Esophagus squamous epithelium (tissue), 4 donors: ENCODE measurements at regions not wholly inside any gene's neighbourhood (a gene's known extent, or its start where the extent isn't known, plus 50 kb on each side); places are given as distances from the start of the nearest gene placed in this dataset.

ENCODE experiments used
- CTCF ChIP-seq, 6 experiments: fragments of 450-650 bp in 4 of 6; fragments of 200-600 bp in 2 of 6; sonication (generic) in 2 of 6; IDR thresholded peaks; one replicate each; pipeline ENCODE4 v1.5.1; 2016 to 2019; ENCODE audit warnings: antibody characterized with exemption in 6 of 6, mild to moderate bottlenecking in 4 of 6, moderate library complexity in 4 of 6
- POLR2A ChIP-seq, 4 donors: fragments of 450-650 bp; IDR thresholded peaks; one replicate each; pipeline ENCODE4 v1.6.1; 2017; ENCODE audit warnings: antibody characterized with exemption in 4 of 4, mild to moderate bottlenecking in 4 of 4, moderate library complexity in 3 of 4

- no peak for TF ChIP-seq CTCF (IDR thresholded peaks at IDR 0.05)
- TF ChIP-seq POLR2A (IDR thresholded peaks at IDR 0.05), result no peak
Measured at GRCh38 chr5:23025629-23026233, 172.6 kb upstream of the CDH12 start.
